Neuronal stem cell (in vitro differentiated cells): ENCODE measurements at regions not wholly inside any gene's neighbourhood (a gene's known extent, or its start where the extent isn't known, plus 50 kb on each side); places are given as distances from the start of the nearest gene placed in this dataset.

Experiments
- DNase-seq: peaks from one replicate; pipeline ENCODE4 v3.0.0-alpha.2; 2013; ENCODE audit warnings: low spot score
- H2AFZ ChIP-seq: one replicate; pipeline ENCODE4 v1.6.1; 2013; ENCODE audit warnings: mild to moderate bottlenecking, low read length, inconsistent platforms
- H2AK5ac ChIP-seq: 2 replicates; pipeline ENCODE4 v1.6.1; 2013; ENCODE audit warnings: low read depth, mild to moderate bottlenecking, inconsistent platforms, low read length, moderate library complexity, mixed read lengths
- H2BK120ac ChIP-seq: 2 replicates; pipeline ENCODE4 v1.6.1; 2013; ENCODE audit warnings: low read depth, mild to moderate bottlenecking, inconsistent platforms, low read length, moderate library complexity, mixed read lengths
- H2BK12ac ChIP-seq: one replicate; pipeline ENCODE4 v1.6.1; 2013; ENCODE audit warnings: low read length, inconsistent platforms
- H2BK15ac ChIP-seq: 2 replicates; pipeline ENCODE4 v1.6.1; 2013; ENCODE audit warnings: mild to moderate bottlenecking, low read length, inconsistent platforms, mixed read lengths
- H2BK5ac ChIP-seq: one replicate; pipeline ENCODE4 v1.6.1; 2013; ENCODE audit warnings: inconsistent platforms, mild to moderate bottlenecking, low read length, moderate library complexity
- H3K14ac ChIP-seq: one replicate; pipeline ENCODE4 v1.6.1; 2013; ENCODE audit warnings: low read length, inconsistent platforms
- H3K18ac ChIP-seq: 2 replicates; pipeline ENCODE4 v1.6.1; 2013; ENCODE audit warnings: low read length, inconsistent platforms
- H3K23ac ChIP-seq: 2 replicates; pipeline ENCODE4 v1.6.1; 2013; ENCODE audit warnings: low read depth, mild to moderate bottlenecking, mixed read lengths, low read length, inconsistent platforms; ENCODE audit not compliant: poor library complexity
- H3K27ac ChIP-seq: replicated peaks from 3 replicates; pipeline ENCODE4 v1.5.1; 2013; ENCODE audit warnings: low read length, inconsistent platforms
- H3K27me3 ChIP-seq, 3 experiments: 2 replicates each; pipeline ENCODE4 v1.6.1; 2013; ENCODE audit warnings: low read length in 3 of 3, mild to moderate bottlenecking in 2 of 3, inconsistent platforms in 1 of 3, low read depth in 1 of 3, mixed read lengths in 1 of 3, moderate library complexity in 1 of 3; ENCODE audit not compliant: control insufficient read depth in 3 of 3, insufficient read depth in 3 of 3
- H3K36me3 ChIP-seq, 2 donors: replicated peaks in 1 of 2; 2 replicates each; pipeline ENCODE4 v1.6.1; 2013; ENCODE audit warnings: low read length in 2 of 2; ENCODE audit not compliant: control insufficient read depth in 2 of 2, insufficient read depth in 2 of 2
- H3K4ac ChIP-seq: 2 replicates; pipeline ENCODE4 v1.6.1; 2013; ENCODE audit warnings: inconsistent platforms, mild to moderate bottlenecking, low read length, moderate library complexity
- H3K4me1 ChIP-seq, 2 donors: 1 replicate in 1 of 2; 2 replicates in 1 of 2; pipeline ENCODE4 v1.6.1; 2013; ENCODE audit warnings: low read length in 2 of 2, low read depth in 1 of 2; ENCODE audit not compliant: control insufficient read depth in 2 of 2, insufficient read depth in 1 of 2
- H3K4me2 ChIP-seq: one replicate; pipeline ENCODE4 v1.6.1; 2013; ENCODE audit warnings: mild to moderate bottlenecking, low read length, inconsistent platforms; ENCODE audit not compliant: insufficient read depth, poor library complexity, severe bottlenecking
- H3K4me3 ChIP-seq, 2 donors: 2 replicates each; pipeline ENCODE4 v1.5.1; 2013; ENCODE audit warnings: low read length in 2 of 2, mild to moderate bottlenecking in 2 of 2, inconsistent platforms in 1 of 2, moderate library complexity in 1 of 2
- H3K79me1 ChIP-seq: one replicate; pipeline ENCODE4 v1.6.1; 2013; ENCODE audit warnings: low read depth, mild to moderate bottlenecking, inconsistent platforms, low read length, moderate library complexity
- H3K9ac ChIP-seq: one replicate; pipeline ENCODE4 v1.6.1; 2013; ENCODE audit warnings: mild to moderate bottlenecking, low read depth, low read length, inconsistent platforms; ENCODE audit not compliant: poor library complexity
- H3K9me3 ChIP-seq, 2 donors: replicated peaks in 1 of 2; 2 replicates each; pipeline versions ENCODE3 to v1.6.1; 2013; ENCODE audit warnings: low read length in 2 of 2, mild to moderate bottlenecking in 2 of 2, inconsistent platforms in 1 of 2, low read depth in 1 of 2, mixed read lengths in 1 of 2, moderate library complexity in 1 of 2; ENCODE audit not compliant: control insufficient read depth in 2 of 2, insufficient read depth in 1 of 2
- H4K8ac ChIP-seq: one replicate; pipeline ENCODE4 v1.6.1; 2013; ENCODE audit warnings: low read depth, mild to moderate bottlenecking, inconsistent platforms, low read length, moderate library complexity
- H4K91ac ChIP-seq: one replicate; pipeline ENCODE4 v1.6.1; 2013; ENCODE audit warnings: low read length, low read depth, mild to moderate bottlenecking, inconsistent platforms; ENCODE audit not compliant: poor library complexity
- WGBS, 2 donors: extraction: QIAGEN DNeasy Blood & Tissue Kit; methylation state at CpG; one replicate each; pipeline ENCODE4 v1.1.7; 2013; ENCODE audit warnings: missing lambda C conversion rate in 2 of 2, mixed read lengths in 1 of 2; ENCODE audit not compliant: insufficient read length in 2 of 2, insufficient replicate concordance in 1 of 2; ENCODE audit errors: extremely low coverage in 2 of 2; 5-methylcytosine and 5-hydroxymethylcytosine counted together

GRCh38 chr6:153927867-153928266 is 111.2 kb upstream of the OPRM1 start:
- no peak overlapping the region for H3K14ac ChIP-seq
- no peaks in the 10 kb centered on the region for H3K4me1 ChIP-seq
- no peak overlapping the region for H2BK5ac ChIP-seq
- no peak overlapping the region for H4K91ac ChIP-seq
- no peak overlapping the region for H3K4ac ChIP-seq
- no peak overlapping the region for H2AFZ ChIP-seq
- no peak overlapping the region for H3K18ac ChIP-seq
- WGBS, 2 donors = no CpG with 5 or more reads among the region's 1 CpG
- H2BK12ac ChIP-seq = no peak overlapping the region
- no peak overlapping the region for H4K8ac ChIP-seq
- H3K79me1 ChIP-seq = no peaks in the 10 kb centered on the region
- H3K4me3 ChIP-seq = no peak overlapping the region
- no peak overlapping the region for H2BK120ac ChIP-seq
- no peak overlapping the region for H2BK15ac ChIP-seq
- no peak overlapping the region for H3K23ac ChIP-seq
- no peaks in the 10 kb centered on the region for H3K36me3 ChIP-seq
- H2AK5ac ChIP-seq = no peak overlapping the region
- H3K9me3 ChIP-seq = no peaks in the 10 kb centered on the region
- DNase-seq = no peak
- H3K4me2 ChIP-seq = no peak overlapping the region
- no peak overlapping the region for H3K27ac ChIP-seq
- no peak overlapping the region for H3K9ac ChIP-seq
- H3K27me3 ChIP-seq = no peaks in the 10 kb centered on the region

DNA sequence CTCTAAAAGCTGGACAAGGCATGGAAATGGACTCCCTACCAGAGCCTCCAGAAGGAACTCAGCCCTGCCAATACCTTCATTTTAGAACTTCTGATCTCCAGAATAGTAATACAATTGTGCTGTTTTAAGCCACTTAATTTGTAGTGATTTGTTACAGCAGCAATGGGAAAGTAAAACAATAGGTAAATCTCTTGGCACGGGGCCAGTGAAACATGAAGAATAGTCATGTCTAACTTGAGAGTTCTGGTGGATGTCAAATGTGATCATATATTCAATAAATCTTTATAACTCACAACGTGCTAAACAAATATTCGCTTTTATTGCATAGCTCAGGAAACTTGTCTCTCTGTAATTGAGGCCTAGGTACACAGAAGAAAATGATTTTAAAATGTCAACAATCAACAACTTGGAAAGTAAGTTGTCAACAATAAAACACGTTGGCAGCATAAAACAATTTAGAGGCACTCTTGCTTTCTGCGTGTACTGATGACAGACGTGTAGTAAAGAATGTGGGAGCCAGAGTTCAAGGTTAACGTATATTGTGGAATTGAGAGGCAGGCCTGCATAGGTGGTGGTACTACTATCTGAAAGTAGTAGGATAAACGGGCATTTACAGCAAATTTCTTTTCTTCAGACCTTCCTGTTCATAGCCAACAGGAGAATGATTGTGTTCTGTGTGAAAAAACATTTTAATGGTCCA is 140.5 kb upstream of the OPRM1 start:
- Histone ChIP-seq H3K4me2 (no peak overlapping the region), H3K14ac (no peak overlapping the region), H2BK5ac (no peak overlapping the region), H3K27me3 (no peaks in the 10 kb centered on the region), H3K36me3 (no peaks in the 10 kb centered on the region), H3K9ac (no peak overlapping the region), H3K27ac (no peak overlapping the region), H3K4me3 (no peak overlapping the region), H3K79me1 (no peaks in the 10 kb centered on the region), H3K18ac (no peak overlapping the region), H2AFZ (no peak overlapping the region), H3K4ac (no peak overlapping the region), H4K8ac (no peak overlapping the region), H2BK15ac (no peak overlapping the region), H3K4me1 (no peaks in the 10 kb centered on the region), H3K9me3 (peaks cover 0 to 4% of the 10 kb centered on the region in 2 donors), H2BK12ac (no peak overlapping the region), H4K91ac (no peak overlapping the region), H2BK120ac (no peak overlapping the region), H3K23ac (no peak overlapping the region), H2AK5ac (no peak overlapping the region)
- WGBS, 2 donors = no CpG with 5 or more reads among the region's 8 CpGs
- no peak for DNase-seq

GRCh38 chr6:153882411-153882810 is 156.6 kb upstream of the OPRM1 start:
- H4K8ac ChIP-seq = no peak overlapping the region
- no peaks in the 10 kb centered on the region for H3K79me1 ChIP-seq
- H3K9me3 ChIP-seq = peaks cover 0 to 5% of the 10 kb centered on the region in 2 donors
- no peak overlapping the region for H2BK12ac ChIP-seq
- H4K91ac ChIP-seq = no peak overlapping the region
- H3K36me3 ChIP-seq = no peaks in the 10 kb centered on the region
- H3K18ac ChIP-seq = no peak overlapping the region
- H2BK15ac ChIP-seq = no peak overlapping the region
- no peaks in the 10 kb centered on the region for H3K27me3 ChIP-seq
- no peaks in the 10 kb centered on the region for H3K4me1 ChIP-seq
- no peak overlapping the region for H2AFZ ChIP-seq
- H3K9ac ChIP-seq = no peak overlapping the region
- no peak overlapping the region for H2BK120ac ChIP-seq
- no peak overlapping the region for H3K4me3 ChIP-seq
- H3K4me2 ChIP-seq = no peak overlapping the region
- no peak overlapping the region for H3K23ac ChIP-seq
- H2AK5ac ChIP-seq = no peak overlapping the region
- H3K27ac ChIP-seq = no peak overlapping the region
- DNase-seq = no peak
- H3K4ac ChIP-seq = no peak overlapping the region
- H3K14ac ChIP-seq = no peak overlapping the region
- no peak overlapping the region for H2BK5ac ChIP-seq

- H2AK5ac ChIP-seq = no peak overlapping the region
- H2BK5ac ChIP-seq = no peak overlapping the region
- H2BK15ac ChIP-seq = no peak overlapping the region
- no peaks in the 10 kb centered on the region for H3K36me3 ChIP-seq
- no peak overlapping the region for H4K91ac ChIP-seq
- no peak overlapping the region for H2BK12ac ChIP-seq
- no peak overlapping the region for H3K9ac ChIP-seq
- no peak overlapping the region for H4K8ac ChIP-seq
- peaks cover 0 to 4% of the 10 kb centered on the region in 2 donors for H3K9me3 ChIP-seq
- WGBS, 2 donors = no CpG with 5 or more reads among the region's 3 CpGs
- no peak overlapping the region for H3K14ac ChIP-seq
- H3K4me2 ChIP-seq = no peak overlapping the region
- no peaks in the 10 kb centered on the region for H3K4me1 ChIP-seq
- H3K4me3 ChIP-seq = no peak overlapping the region
- H3K23ac ChIP-seq = no peak overlapping the region
- H3K4ac ChIP-seq = no peak overlapping the region
- no peaks in the 10 kb centered on the region for H3K79me1 ChIP-seq
- H3K27ac ChIP-seq = no peak overlapping the region
- no peak overlapping the region for H3K18ac ChIP-seq
- H2BK120ac ChIP-seq = no peak overlapping the region
- H2AFZ ChIP-seq = no peak overlapping the region
- no peak for DNase-seq
- H3K27me3 ChIP-seq = no peaks in the 10 kb centered on the region
Measured at GRCh38 chr6:153873541-153873940, 165.5 kb upstream of the OPRM1 start.
